DND-41 (cell line): ENCODE measurements at regions not wholly inside any gene's neighbourhood (a gene's known extent, or its start where the extent isn't known, plus 50 kb on each side); places are given as distances from the start of the nearest gene placed in this dataset.

Source experiments
- ATAC-seq: fragments of 200-7000 bp; cut with Tn5 transposase; 3 replicates; pipeline ENCODE4 v1.9.1; 2021; ENCODE audit warnings: low read depth; ENCODE audit not compliant: insufficient read depth
- DNase-seq: peaks from one replicate; pipeline ENCODE4 v3.0.0-alpha.2; 2020
- H2AFZ ChIP-seq: 2 replicates; pipeline ENCODE4 v1.6.0; 2012; ENCODE audit warnings: low read depth, low read length
- H3K27ac ChIP-seq: 2 replicates; pipeline ENCODE4 v1.5.1; 2012; ENCODE audit warnings: low read length, inconsistent platforms
- H3K27me3 ChIP-seq: fragments of 200-600 bp; sonication (generic); 2 replicates; pipeline ENCODE4 v1.6.0; 2012; ENCODE audit warnings: low read length, mild to moderate bottlenecking, inconsistent platforms; ENCODE audit not compliant: insufficient read depth, poor library complexity
- H3K36me3 ChIP-seq: 2 replicates; pipeline ENCODE4 v1.5.1; 2012; ENCODE audit warnings: low read length, inconsistent platforms; ENCODE audit not compliant: insufficient read depth
- H3K4me1 ChIP-seq: 2 replicates; pipeline ENCODE4 v1.5.1; 2012; ENCODE audit warnings: mild to moderate bottlenecking, low read length; ENCODE audit not compliant: insufficient read depth
- H3K4me2 ChIP-seq: 2 replicates; pipeline ENCODE4 v1.6.0; 2012; ENCODE audit warnings: mild to moderate bottlenecking, moderate library complexity, low read length, inconsistent platforms; ENCODE audit not compliant: insufficient read depth
- H3K4me3 ChIP-seq, 2 experiments: fragments of 200-600 bp in 1 of 2; shearing (Covaris generic) in 1 of 2; 2 replicates each; pipeline ENCODE4 v1.5.1; 2012 to 2016; ENCODE audit warnings: inconsistent platforms in 2 of 2, low read length in 2 of 2, mild to moderate bottlenecking in 2 of 2, low read depth in 1 of 2, moderate library complexity in 1 of 2
- H3K79me2 ChIP-seq: 2 replicates; pipeline ENCODE4 v1.6.0; 2012; ENCODE audit warnings: low read length, inconsistent platforms; ENCODE audit not compliant: insufficient read depth
- H3K9ac ChIP-seq: 2 replicates; pipeline ENCODE4 v1.6.0; 2012; ENCODE audit warnings: low read depth, mild to moderate bottlenecking, inconsistent platforms, low read length, moderate library complexity
- H3K9me3 ChIP-seq: 2 replicates; pipeline ENCODE4 v1.5.1; 2012; ENCODE audit warnings: low read length, moderate library complexity, mild to moderate bottlenecking, inconsistent platforms; ENCODE audit not compliant: insufficient read depth, severe bottlenecking
- H4K20me1 ChIP-seq: 2 replicates; pipeline ENCODE4 v1.6.0; 2012; ENCODE audit warnings: low read length; ENCODE audit not compliant: insufficient read depth
- CTCF ChIP-seq: IDR thresholded peaks from 2 replicates; pipeline ENCODE4 v1.5.1; 2012; ENCODE audit warnings: borderline replicate concordance, low read length, moderate library complexity, mild to moderate bottlenecking; ENCODE audit not compliant: poor library complexity, severe bottlenecking; ENCODE audit errors: extremely low read depth
- EZH2 ChIP-seq: IDR thresholded peaks from 3 replicates; pipeline ENCODE4 v1.6.1; 2012; ENCODE audit warnings: borderline replicate concordance, low read depth, mild to moderate bottlenecking, moderate library complexity, low read length, inconsistent platforms; ENCODE audit not compliant: severe bottlenecking

GRCh38 chr1:172957491-172957890, 93.2 kb downstream of the TNFSF18 start:
- Histone ChIP-seq H3K79me2 (no peaks in the 10 kb centered on the region), H3K36me3 (no peaks in the 10 kb centered on the region), H3K4me1 (no peaks in the 10 kb centered on the region), H4K20me1 (no peaks in the 10 kb centered on the region), H3K9ac (no peak overlapping the region), H3K4me3 (no peak overlapping the region), H3K27ac (no peak overlapping the region), H3K27me3 (no peaks in the 10 kb centered on the region), H3K4me2 (no peak overlapping the region), H2AFZ (no peak overlapping the region), H3K9me3 (peaks cover under 1% of the 10 kb centered on the region)
- no peak for ATAC-seq
- TF ChIP-seq CTCF = no peak
- no peak for TF ChIP-seq EZH2
- no peak for DNase-seq

- Histone ChIP-seq H3K9ac (no peak overlapping the region), H3K79me2 (no peaks in the 10 kb centered on the region), H3K4me3 (no peak overlapping the region), H3K27me3 (no peaks in the 10 kb centered on the region), H3K4me1 (no peaks in the 10 kb centered on the region), H3K27ac (no peak overlapping the region), H2AFZ (no peak overlapping the region), H4K20me1 (no peaks in the 10 kb centered on the region), H3K4me2 (no peak overlapping the region), H3K36me3 (no peaks in the 10 kb centered on the region), H3K9me3 (peaks cover 4% of the 10 kb centered on the region)
- DNase-seq (no peak), ATAC-seq (no peak)
- TF ChIP-seq EZH2 (no peak), CTCF (no peak)
These were observed 91.2 kb downstream of the TNFSF18 start for GRCh38 chr1:172959571-172959970.

- ATAC-seq (no peak), DNase-seq (no peak)
- no peak for TF ChIP-seq EZH2
- no peak for TF ChIP-seq CTCF
- H3K27ac ChIP-seq = no peak overlapping the region
- no peak overlapping the region for H2AFZ ChIP-seq
- no peak overlapping the region for H3K9ac ChIP-seq
- no peaks in the 10 kb centered on the region for H3K79me2 ChIP-seq
- H3K27me3 ChIP-seq = no peaks in the 10 kb centered on the region
- no peaks in the 10 kb centered on the region for H4K20me1 ChIP-seq
- H3K4me1 ChIP-seq = no peaks in the 10 kb centered on the region
- H3K36me3 ChIP-seq = no peaks in the 10 kb centered on the region
- H3K9me3 ChIP-seq = peaks cover 4% of the 10 kb centered on the region
- no peak overlapping the region for H3K4me3 ChIP-seq
- no peak overlapping the region for H3K4me2 ChIP-seq
These were observed 90.7 kb downstream of the TNFSF18 start for GRCh38 chr1:172960019-172960418.
